Ishikawa (cell line): ENCODE measurements at regions not wholly inside any gene's neighbourhood (a gene's known extent, or its start where the extent isn't known, plus 50 kb on each side); places are given as distances from the start of the nearest gene placed in this dataset.

Experiments used
- CEBPB ChIP-seq: IDR thresholded peaks from 2 replicates; pipeline ENCODE4 v1.6.1; 2012
- CREB1 ChIP-seq: IDR thresholded peaks from 2 replicates; pipeline ENCODE4 v1.6.1; 2012; ENCODE audit warnings: low read depth
- EGR1 ChIP-seq: IDR thresholded peaks from 2 replicates; pipeline ENCODE4 v1.6.1; 2012
- EP300 ChIP-seq: IDR thresholded peaks from 2 replicates; pipeline ENCODE4 v1.6.1; 2012; ENCODE audit warnings: borderline replicate concordance
- FOXM1 ChIP-seq: IDR thresholded peaks from 2 replicates; pipeline ENCODE4 v1.6.1; 2012; ENCODE audit warnings: low read depth, borderline replicate concordance
- NFIC ChIP-seq: IDR thresholded peaks from 2 replicates; pipeline ENCODE4 v1.6.1; 2012
- RAD21 ChIP-seq: IDR thresholded peaks from 2 replicates; pipeline ENCODE4 v1.6.1; 2012; ENCODE audit warnings: low read depth
- TAF1 ChIP-seq: IDR thresholded peaks from 2 replicates; pipeline ENCODE4 v1.6.1; 2012; ENCODE audit warnings: low read depth, mild to moderate bottlenecking
- TCF12 ChIP-seq: IDR thresholded peaks from 2 replicates; pipeline ENCODE4 v1.6.1; 2012; ENCODE audit warnings: low read depth
- TEAD4 ChIP-seq: IDR thresholded peaks from 2 replicates; pipeline ENCODE4 v1.6.1; 2012
- YY1 ChIP-seq: IDR thresholded peaks from 2 replicates; pipeline ENCODE4 v1.6.1; 2012; ENCODE audit warnings: low read depth
- ZBTB7A ChIP-seq: IDR thresholded peaks from 2 replicates; pipeline ENCODE4 v1.6.1; 2012; ENCODE audit warnings: low read depth
- TF ChIP-seq, protein P1 (sequence below): IDR thresholded peaks from 2 replicates; pipeline ENCODE4 v1.6.1; 2012
- TF ChIP-seq, protein P2 (sequence below): IDR thresholded peaks from 2 replicates; pipeline ENCODE4 v1.6.1; 2012
- TF ChIP-seq, protein P3 (sequence below): IDR thresholded peaks from 2 replicates; pipeline ENCODE4 v1.6.1; 2012; ENCODE audit warnings: low read depth, mild to moderate bottlenecking

DNA sequence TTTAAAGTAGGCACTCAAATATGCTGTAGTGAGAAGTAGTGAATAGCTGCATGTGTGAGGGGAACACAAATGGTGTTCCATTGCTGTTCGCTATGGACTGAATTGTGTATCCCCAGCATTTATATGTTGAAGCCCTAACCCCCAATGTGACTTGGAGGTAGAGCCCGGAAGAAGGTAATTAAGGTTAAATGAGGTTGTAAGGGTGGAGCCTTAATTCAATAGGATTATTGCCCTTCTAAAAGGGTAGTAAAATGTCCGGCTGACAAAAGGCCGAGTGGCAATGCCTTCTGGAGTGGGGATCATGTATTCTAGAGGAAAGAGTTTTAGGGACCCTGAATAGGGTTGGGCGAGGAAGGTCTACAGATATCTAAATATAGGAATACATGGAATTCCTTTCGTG, 168.9 kb upstream of the NUDT10 start:
- TF ChIP-seq YY1: no peak
- no peak for TF ChIP-seq TEAD4
- TF ChIP-seq ZBTB7A: no peak
- TF ChIP-seq, protein P1, sequence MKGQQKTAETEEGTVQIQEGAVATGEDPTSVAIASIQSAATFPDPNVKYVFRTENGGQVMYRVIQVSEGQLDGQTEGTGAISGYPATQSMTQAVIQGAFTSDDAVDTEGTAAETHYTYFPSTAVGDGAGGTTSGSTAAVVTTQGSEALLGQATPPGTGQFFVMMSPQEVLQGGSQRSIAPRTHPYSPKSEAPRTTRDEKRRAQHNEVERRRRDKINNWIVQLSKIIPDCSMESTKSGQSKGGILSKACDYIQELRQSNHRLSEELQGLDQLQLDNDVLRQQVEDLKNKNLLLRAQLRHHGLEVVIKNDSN: no peak
- no peak for TF ChIP-seq TCF12
- TF ChIP-seq, protein P2, sequence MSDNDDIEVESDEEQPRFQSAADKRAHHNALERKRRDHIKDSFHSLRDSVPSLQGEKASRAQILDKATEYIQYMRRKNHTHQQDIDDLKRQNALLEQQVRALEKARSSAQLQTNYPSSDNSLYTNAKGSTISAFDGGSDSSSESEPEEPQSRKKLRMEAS: no peak
- no peak for TF ChIP-seq CEBPB
- TF ChIP-seq, protein P3, sequence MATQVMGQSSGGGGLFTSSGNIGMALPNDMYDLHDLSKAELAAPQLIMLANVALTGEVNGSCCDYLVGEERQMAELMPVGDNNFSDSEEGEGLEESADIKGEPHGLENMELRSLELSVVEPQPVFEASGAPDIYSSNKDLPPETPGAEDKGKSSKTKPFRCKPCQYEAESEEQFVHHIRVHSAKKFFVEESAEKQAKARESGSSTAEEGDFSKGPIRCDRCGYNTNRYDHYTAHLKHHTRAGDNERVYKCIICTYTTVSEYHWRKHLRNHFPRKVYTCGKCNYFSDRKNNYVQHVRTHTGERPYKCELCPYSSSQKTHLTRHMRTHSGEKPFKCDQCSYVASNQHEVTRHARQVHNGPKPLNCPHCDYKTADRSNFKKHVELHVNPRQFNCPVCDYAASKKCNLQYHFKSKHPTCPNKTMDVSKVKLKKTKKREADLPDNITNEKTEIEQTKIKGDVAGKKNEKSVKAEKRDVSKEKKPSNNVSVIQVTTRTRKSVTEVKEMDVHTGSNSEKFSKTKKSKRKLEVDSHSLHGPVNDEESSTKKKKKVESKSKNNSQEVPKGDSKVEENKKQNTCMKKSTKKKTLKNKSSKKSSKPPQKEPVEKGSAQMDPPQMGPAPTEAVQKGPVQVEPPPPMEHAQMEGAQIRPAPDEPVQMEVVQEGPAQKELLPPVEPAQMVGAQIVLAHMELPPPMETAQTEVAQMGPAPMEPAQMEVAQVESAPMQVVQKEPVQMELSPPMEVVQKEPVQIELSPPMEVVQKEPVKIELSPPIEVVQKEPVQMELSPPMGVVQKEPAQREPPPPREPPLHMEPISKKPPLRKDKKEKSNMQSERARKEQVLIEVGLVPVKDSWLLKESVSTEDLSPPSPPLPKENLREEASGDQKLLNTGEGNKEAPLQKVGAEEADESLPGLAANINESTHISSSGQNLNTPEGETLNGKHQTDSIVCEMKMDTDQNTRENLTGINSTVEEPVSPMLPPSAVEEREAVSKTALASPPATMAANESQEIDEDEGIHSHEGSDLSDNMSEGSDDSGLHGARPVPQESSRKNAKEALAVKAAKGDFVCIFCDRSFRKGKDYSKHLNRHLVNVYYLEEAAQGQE: no peak
- TF ChIP-seq NFIC: no peak
- no peak for TF ChIP-seq TAF1
- no peak for TF ChIP-seq FOXM1
- no peak for TF ChIP-seq EGR1
- no peak for TF ChIP-seq EP300
- no peak for TF ChIP-seq CREB1
- no peak for TF ChIP-seq RAD21

DNA sequence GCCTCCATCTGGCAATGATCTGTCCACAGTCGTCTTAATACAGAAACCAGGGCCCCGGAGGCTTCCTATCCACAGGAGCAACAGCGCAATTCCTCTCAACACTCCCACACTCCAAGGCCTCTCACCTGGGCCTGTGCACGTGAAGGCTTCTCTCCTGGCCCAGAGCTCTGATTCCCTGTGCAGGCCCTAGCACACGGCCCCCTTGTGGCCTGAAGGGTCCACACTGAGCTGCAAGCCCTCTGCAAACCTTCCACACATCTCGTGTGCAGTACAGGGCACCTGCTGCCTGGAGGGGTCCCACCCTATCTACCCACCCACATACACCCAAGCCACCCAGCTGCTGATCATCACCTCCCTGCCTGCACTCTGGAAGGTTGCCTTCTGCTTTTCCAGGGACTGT, 150.1 kb upstream of the NUDT10 start:
- TF ChIP-seq, protein P1: no peak
- TF ChIP-seq FOXM1 (no peak), NFIC (no peak), CEBPB (no peak), TCF12 (no peak), TAF1 (no peak), RAD21 (no peak), TEAD4 (no peak), EGR1 (no peak), YY1 (no peak), EP300 (no peak)
- TF ChIP-seq, protein P2: no peak
- TF ChIP-seq, protein P3: no peak

DNA sequence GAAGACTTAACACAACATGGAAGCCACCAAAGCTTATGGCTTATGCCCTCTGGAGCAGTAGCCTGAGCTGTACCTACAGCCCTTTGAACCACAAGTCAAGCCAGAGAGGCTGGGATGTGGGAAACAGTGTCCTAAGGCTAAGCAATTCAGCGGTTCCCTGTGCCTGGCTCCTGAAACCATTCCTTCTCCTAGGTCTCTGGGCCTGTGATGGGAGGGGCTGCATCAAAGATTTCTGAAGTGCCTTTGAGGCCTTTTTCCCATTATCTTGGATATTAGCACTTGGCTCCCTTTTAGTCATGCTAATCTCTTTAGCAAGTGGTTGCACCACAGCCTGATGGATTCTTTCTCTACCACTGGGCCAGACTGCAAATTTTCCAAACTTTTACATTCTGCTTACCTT, 140.5 kb upstream of the NUDT10 start:
- TF ChIP-seq, protein P2: no peak
- TF ChIP-seq, protein P1: no peak

DNA sequence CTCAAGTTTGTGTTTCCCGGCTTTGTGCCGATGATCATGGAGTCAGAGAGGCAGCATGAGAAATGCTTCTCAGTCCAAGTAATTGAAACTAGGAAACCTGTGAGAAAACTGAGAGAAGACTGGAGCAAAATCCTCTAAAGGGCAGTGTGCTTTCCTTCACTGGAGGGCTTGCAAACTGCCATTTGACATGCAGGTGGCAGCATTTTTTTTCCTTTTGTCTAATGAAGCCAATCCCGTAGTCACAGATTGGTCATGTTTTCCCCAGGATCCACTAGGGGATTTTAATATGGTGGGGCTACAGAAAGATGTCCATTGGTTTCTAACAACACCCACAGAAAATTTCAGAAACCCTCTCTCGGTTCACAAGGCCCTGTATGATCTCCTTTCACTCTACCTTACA, 117.4 kb upstream of the NUDT10 start:
- TF ChIP-seq TEAD4 (no peak), EGR1 (no peak), FOXM1 (no peak), YY1 (no peak), RAD21 (no peak), TAF1 (no peak), EP300 (no peak), TCF12 (no peak), NFIC (no peak), ZBTB7A (no peak), CREB1 (no peak), CEBPB (no peak)
- TF ChIP-seq, protein P3: no peak
- TF ChIP-seq, protein P2: no peak
- TF ChIP-seq, protein P1: no peak
